ENCODE measurements at regions not wholly inside any gene's neighbourhood (a gene's known extent, or its start where the extent isn't known, plus 50 kb on each side); places are given as distances from the start of the nearest gene placed in this dataset.

DNA sequence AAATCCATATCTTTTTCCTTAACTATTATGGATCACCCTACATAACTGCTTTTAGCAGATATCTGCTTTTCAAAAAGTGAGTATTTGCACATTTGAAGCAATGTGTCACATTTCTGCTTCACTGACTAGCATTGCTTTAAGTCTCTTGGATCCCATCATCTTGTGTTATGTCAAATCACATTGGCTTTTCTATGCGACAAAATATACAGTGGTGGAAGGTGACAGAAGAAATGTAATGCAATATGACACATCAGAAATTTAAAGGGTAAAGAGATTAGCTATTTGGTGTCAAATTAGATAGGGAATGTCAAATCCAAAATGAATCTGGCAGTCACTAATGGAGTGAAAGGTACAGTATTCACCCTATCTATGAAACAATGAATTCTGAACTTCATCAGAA lies 1282.1 kb upstream of the PCDH20 start:
- Histone ChIP-seq H3K36me3 (no peaks in the 10 kb centered on the region), H3K27ac (no peak overlapping the region), H3K9me3 (ENCODE audit: low read depth) (no peaks in the 10 kb centered on the region), H3K27me3 (no peaks in the 10 kb centered on the region), H3K4me3 (no peak overlapping the region), H3K4me1 (ENCODE audit: low read depth) (no peaks in the 10 kb centered on the region)
- TF ChIP-seq, protein P1, sequence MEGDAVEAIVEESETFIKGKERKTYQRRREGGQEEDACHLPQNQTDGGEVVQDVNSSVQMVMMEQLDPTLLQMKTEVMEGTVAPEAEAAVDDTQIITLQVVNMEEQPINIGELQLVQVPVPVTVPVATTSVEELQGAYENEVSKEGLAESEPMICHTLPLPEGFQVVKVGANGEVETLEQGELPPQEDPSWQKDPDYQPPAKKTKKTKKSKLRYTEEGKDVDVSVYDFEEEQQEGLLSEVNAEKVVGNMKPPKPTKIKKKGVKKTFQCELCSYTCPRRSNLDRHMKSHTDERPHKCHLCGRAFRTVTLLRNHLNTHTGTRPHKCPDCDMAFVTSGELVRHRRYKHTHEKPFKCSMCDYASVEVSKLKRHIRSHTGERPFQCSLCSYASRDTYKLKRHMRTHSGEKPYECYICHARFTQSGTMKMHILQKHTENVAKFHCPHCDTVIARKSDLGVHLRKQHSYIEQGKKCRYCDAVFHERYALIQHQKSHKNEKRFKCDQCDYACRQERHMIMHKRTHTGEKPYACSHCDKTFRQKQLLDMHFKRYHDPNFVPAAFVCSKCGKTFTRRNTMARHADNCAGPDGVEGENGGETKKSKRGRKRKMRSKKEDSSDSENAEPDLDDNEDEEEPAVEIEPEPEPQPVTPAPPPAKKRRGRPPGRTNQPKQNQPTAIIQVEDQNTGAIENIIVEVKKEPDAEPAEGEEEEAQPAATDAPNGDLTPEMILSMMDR (IDR thresholded peaks at IDR 0.05; ENCODE audit: low read depth, low read length): no peak
- no peak for DNase-seq (ENCODE audit: low read depth in 1 of 2, low spot score in 1 of 2)

DNA sequence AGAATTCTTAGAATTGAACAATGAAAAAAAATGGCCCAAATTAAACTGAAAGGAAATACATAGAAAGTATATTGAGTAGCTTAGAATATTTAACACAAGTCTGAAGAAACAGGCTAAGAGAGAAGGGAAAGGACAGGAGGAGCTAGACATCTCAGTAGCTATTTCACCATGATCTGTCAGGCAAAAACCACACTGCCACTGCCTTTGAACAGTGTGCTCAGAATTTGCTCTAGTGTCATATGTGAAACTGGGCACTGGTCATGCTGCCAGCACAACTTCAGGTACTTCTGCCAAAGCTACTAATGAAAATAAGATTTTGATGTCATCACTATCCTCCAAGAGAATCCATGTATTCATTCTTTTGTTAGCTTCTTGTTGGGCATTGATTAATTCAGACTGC lies 1280.8 kb upstream of the PCDH20 start:
- Histone ChIP-seq H3K27ac (no peak overlapping the region), H3K4me1 (ENCODE audit: low read depth) (no peaks in the 10 kb centered on the region), H3K9me3 (ENCODE audit: low read depth) (no peaks in the 10 kb centered on the region), H3K36me3 (no peaks in the 10 kb centered on the region), H3K27me3 (no peaks in the 10 kb centered on the region), H3K4me3 (no peak overlapping the region)
- DNase-seq (ENCODE audit: low read depth in 1 of 2, low spot score in 1 of 2): no peak
- TF ChIP-seq, protein P1 (IDR thresholded peaks at IDR 0.05; ENCODE audit: low read depth, low read length): no peak

DNA sequence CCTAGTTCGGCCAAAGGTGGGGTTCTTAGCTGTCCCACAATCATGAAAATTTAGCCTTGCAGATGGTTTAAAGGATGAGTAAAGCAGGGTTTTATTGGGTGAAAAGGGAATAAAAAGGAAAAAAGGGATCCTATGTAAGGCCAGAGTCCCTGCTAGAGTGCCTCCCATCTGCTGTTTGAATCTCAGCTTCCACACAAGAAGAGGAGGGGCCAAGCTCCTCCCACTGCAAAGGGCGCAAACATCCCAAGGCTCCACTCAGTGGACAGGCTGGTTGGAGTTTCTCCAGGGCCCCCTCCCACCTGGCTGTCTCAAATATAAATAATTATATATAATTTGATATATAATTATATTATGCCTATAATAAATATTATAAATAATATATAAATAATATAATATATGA lies 1272.1 kb upstream of the PCDH20 start:
- Histone ChIP-seq H3K36me3 (no peaks in the 10 kb centered on the region), H3K4me1 (ENCODE audit: low read depth) (no peaks in the 10 kb centered on the region), H3K27me3 (no peaks in the 10 kb centered on the region), H3K4me3 (no peak overlapping the region), H3K9me3 (ENCODE audit: low read depth) (no peaks in the 10 kb centered on the region), H3K27ac (no peak overlapping the region)
- TF ChIP-seq, protein P1 (IDR thresholded peaks at IDR 0.05; ENCODE audit: low read depth, low read length): no peak
- no peak for DNase-seq (ENCODE audit: low read depth in 1 of 2, low spot score in 1 of 2)

DNA sequence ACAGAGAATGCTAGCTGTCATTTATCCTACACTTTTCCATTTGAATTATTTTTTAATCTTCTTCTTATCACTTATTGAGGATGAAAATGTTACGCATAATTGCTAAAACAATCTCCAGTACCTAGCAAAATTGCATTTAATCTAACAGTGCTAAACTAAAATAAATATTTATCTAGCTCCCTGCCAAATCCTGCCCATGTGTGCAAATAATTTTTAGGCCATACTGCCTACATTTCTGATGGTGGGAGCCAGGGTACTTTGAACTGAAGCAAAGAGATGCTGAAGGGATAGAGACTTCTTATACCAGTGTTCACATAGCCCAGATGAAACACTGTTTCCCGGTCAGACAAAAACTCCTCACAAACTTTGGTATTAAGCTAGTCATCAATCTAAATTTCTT lies 1268.7 kb upstream of the PCDH20 start:
- Histone ChIP-seq H3K4me1 (ENCODE audit: low read depth) (no peaks in the 10 kb centered on the region), H3K27ac (no peak overlapping the region), H3K9me3 (ENCODE audit: low read depth) (no peaks in the 10 kb centered on the region), H3K27me3 (no peaks in the 10 kb centered on the region), H3K4me3 (no peak overlapping the region), H3K36me3 (no peaks in the 10 kb centered on the region)
- no peak for DNase-seq (ENCODE audit: low read depth in 1 of 2, low spot score in 1 of 2)
- TF ChIP-seq, protein P1 (IDR thresholded peaks at IDR 0.05; ENCODE audit: low read depth, low read length): no peak

DNA sequence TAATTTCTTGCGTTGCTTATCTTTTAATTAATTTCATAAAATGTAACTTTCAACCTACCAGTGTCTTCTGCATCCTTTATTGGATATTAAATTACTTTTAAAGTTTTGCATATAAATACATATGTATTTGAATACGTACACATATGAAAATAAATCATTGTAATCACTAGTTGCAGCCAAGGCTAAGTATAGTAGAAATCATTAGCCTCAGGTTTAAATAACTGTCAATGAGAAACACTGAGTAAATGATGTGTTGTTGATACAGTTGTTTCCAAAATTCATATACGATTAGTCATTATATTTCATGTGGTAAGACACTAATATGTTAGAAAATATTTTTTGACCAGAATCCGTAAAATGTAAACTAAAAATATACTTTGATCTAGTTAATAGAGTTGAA lies 1267.1 kb upstream of the PCDH20 start:
- Histone ChIP-seq H3K27ac (no peak overlapping the region), H3K4me3 (no peak overlapping the region), H3K9me3 (ENCODE audit: low read depth) (no peaks in the 10 kb centered on the region), H3K4me1 (ENCODE audit: low read depth) (no peaks in the 10 kb centered on the region), H3K27me3 (no peaks in the 10 kb centered on the region), H3K36me3 (no peaks in the 10 kb centered on the region)
- DNase-seq (ENCODE audit: low read depth in 1 of 2, low spot score in 1 of 2): no peak
- TF ChIP-seq, protein P1 (IDR thresholded peaks at IDR 0.05; ENCODE audit: low read depth, low read length): no peak

DNA sequence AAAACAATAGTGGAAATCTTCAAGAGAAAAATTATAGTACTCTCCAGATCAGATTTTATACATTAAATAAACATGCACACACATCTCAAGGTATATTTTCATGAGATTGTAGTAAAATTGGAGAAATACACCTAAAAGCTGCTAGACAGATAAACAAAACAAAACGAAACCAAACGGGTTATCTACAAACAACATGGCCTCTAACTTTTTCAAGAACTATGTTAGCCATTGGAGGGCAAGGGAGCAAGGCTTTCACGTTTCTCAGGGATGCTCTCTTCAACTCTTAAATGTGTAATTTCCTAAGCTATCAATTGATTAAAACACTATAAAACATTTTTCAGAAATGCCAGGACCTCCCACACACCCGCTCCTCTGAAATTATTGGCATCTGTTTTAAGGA lies 1262.4 kb upstream of the PCDH20 start:
- Histone ChIP-seq H3K27ac (no peak overlapping the region), H3K4me1 (ENCODE audit: low read depth) (no peaks in the 10 kb centered on the region), H3K27me3 (no peaks in the 10 kb centered on the region), H3K9me3 (ENCODE audit: low read depth) (no peaks in the 10 kb centered on the region), H3K4me3 (no peak overlapping the region), H3K36me3 (no peaks in the 10 kb centered on the region)
- no peak for DNase-seq (ENCODE audit: low read depth in 1 of 2, low spot score in 1 of 2)
- TF ChIP-seq, protein P1 (IDR thresholded peaks at IDR 0.05; ENCODE audit: low read depth, low read length): no peak
